NCI-H1105 treated with DMSO at 0.1 percent for 48 hours (cell line): ENCODE measurements at regions not wholly inside any gene's neighbourhood (a gene's known extent, or its start where the extent isn't known, plus 50 kb on each side); places are given as distances from the start of the nearest gene placed in this dataset.
A peak's percentile ranks its signal among the peaks of the same experiment; 100 is the strongest.
"Not testable (repeated sequence)": the region's sequence is repeated elsewhere in the genome, so short reads cannot be mapped to it uniquely, and the experiment has no call there.

Source experiments
- DNase-seq: peaks from one replicate; lab custom pipeline; 2025; lab: John Stamatoyannopoulos, UW

GRCh38 chr2:125224188-125224587, 1199.1 kb downstream of the CNTNAP5 start:
- no peak for DNase-seq

GRCh38 chr2:125224830-125225229, 1199.7 kb downstream of the CNTNAP5 start:
- no peak for DNase-seq

GRCh38 chr2:125227843-125228392, 1202.8 kb downstream of the CNTNAP5 start:
- no peak for DNase-seq

- no peak for DNase-seq
Measured at GRCh38 chr2:125240870-125241269, 1215.8 kb downstream of the CNTNAP5 start.

- DNase-seq = no peak
Measured at GRCh38 chr2:125243074-125243473, 1218.0 kb downstream of the CNTNAP5 start.

GRCh38 chr2:125254010-125254409, 1228.9 kb downstream of the CNTNAP5 start:
- no peak for DNase-seq

- DNase-seq = no peak
Measured at GRCh38 chr2:125259451-125259850, 1234.4 kb downstream of the CNTNAP5 start.

GRCh38 chr2:125260366-125260930, 1235.4 kb downstream of the CNTNAP5 start:
- not testable (repeated sequence) for DNase-seq

- DNase-seq = no peak
Measured at GRCh38 chr2:125264453-125264852, 1239.4 kb downstream of the CNTNAP5 start.

- no peak for DNase-seq
Measured at GRCh38 chr2:125267683-125268082, 1242.6 kb downstream of the CNTNAP5 start.

GRCh38 chr2:125272651-125273050, 1247.6 kb downstream of the CNTNAP5 start:
- DNase-seq = no peak

- no peak for DNase-seq
Measured at GRCh38 chr2:125274718-125275117, 1249.6 kb downstream of the CNTNAP5 start.

GRCh38 chr2:125280265-125280664, 1255.2 kb downstream of the CNTNAP5 start:
- peak; percentile 78 for DNase-seq

GRCh38 chr2:125281242-125281641, 1256.2 kb downstream of the CNTNAP5 start:
- no peak for DNase-seq

GRCh38 chr2:125296742-125297141, 1271.7 kb downstream of the CNTNAP5 start:
- no peak for DNase-seq

- DNase-seq = no peak
Measured at GRCh38 chr2:125310657-125311364, 1285.7 kb downstream of the CNTNAP5 start.

- no peak for DNase-seq
Measured at GRCh38 chr2:125312342-125312741, 1287.3 kb downstream of the CNTNAP5 start.

- peak; percentile 16 for DNase-seq
Measured at GRCh38 chr2:125313806-125314205, 1288.7 kb downstream of the CNTNAP5 start.

- no peak for DNase-seq
Measured at GRCh38 chr2:125318740-125319139, 1293.7 kb downstream of the CNTNAP5 start.

- DNase-seq = no peak
Measured at GRCh38 chr2:125324273-125324672, 1299.2 kb downstream of the CNTNAP5 start.

GRCh38 chr2:125330133-125330532, 1305.0 kb downstream of the CNTNAP5 start:
- no peak for DNase-seq

GRCh38 chr2:125341353-125341752, 1314.6 kb upstream of the GYPC start:
- DNase-seq = no peak

- not testable (repeated sequence) for DNase-seq
Measured at GRCh38 chr2:125353542-125353941, 1302.4 kb upstream of the GYPC start.
